GM19324 (cell line): ENCODE measurements at regions not wholly inside any gene's neighbourhood (a gene's known extent, or its start where the extent isn't known, plus 50 kb on each side); places are given as distances from the start of the nearest gene placed in this dataset.

ENCODE experiments used
- ATAC-seq: cut with Tn5 transposase; IDR thresholded peaks from one replicate; pipeline ENCODE4 v1.9.1; 2021; ENCODE audit warnings: mild to moderate bottlenecking, moderate library complexity; ENCODE audit not compliant: unreplicated experiment, low FRiP score

DNA sequence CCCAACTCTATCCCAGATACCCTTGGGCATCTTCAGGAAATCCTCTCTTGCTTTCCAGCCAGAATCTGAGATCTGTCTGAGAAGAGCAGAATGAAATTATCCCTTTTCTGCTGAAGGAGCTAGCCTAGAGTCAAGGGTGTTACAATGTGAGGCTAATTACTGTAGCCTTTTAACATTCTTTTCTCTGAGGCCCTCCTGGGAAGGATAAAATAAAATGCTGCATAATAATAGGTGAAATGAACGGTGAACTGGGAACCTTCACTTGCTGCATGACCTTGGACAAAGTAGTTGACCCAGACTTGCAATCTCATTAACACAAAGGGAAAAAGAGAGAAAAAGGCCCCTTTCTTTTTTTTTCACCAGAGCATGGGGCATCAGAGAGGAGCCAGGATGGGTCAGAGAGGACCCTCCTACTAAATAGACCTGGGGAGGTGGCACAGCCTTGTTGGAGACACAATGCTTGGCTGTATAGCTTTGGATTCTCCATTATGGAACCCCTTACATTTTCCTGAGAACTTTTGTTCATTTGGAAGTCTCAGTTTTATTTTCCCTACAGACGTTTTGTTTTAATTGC lies 137.0 kb upstream of the LIPC start:
- no peak for ATAC-seq

DNA sequence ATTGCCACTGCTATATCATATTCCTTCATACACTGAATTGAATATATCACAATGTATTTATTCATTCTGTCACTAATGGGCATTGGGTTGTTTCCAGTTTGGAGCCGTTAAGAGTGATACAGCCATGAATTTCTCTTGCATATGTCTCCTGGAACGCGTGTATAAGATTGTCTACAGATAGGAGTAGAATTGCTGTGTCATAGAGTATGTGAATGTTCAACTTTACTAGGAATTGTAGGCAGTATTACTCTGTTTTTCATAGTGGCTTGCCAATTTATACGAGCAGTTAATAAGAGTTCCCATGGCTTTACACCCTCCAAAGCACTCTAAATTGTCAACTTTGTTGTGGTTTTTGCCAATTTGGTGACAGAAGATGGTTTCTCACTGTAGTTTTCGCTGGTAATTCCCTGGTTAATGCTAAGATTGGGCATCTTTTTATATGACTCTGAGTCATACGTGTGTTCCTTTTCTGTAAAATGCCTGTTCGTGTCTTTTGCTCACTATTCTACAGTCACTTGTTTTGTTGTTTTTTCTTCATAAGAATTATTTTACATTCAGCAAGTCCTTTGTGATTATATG lies 136.1 kb upstream of the LIPC start:
- no peak for ATAC-seq

DNA sequence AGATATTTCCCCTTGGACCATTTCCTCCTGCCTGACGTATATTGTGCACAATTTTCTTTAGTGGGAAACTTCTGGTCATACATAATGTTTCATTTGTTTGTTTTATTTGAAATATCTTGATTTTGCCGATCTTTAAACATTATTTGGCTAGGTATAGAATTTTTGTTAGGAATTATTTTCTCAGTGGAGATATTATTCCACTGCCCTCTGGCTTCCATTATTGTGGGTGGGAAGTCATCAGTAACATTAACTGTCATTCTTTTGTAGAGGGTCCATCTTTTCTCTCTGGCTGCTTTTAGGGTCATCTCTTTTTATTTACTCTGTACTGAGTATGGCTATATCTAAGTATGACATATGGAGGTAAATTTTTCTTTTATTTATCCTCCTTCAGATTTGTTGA lies 135.5 kb upstream of the LIPC start:
- ATAC-seq = no peak

DNA sequence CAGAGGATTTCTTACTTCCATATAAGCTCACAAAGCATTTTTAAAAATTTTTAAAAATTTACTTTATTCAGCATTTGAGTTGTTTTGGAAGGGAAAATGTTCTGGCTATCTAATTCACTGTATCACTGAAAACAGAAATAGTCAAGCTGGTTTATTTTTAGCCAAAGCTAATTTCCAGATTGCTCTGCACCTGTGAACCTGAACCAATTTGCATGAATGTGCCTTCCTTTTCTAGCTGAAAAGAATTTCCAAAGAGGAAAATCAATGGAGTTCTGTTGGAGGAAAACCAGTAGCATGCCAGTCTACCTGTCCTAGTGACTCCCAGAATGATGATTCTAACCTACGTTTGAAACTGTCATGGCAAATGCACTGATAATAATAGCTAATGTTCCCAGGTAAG lies 134.2 kb upstream of the LIPC start:
- no peak for ATAC-seq

DNA sequence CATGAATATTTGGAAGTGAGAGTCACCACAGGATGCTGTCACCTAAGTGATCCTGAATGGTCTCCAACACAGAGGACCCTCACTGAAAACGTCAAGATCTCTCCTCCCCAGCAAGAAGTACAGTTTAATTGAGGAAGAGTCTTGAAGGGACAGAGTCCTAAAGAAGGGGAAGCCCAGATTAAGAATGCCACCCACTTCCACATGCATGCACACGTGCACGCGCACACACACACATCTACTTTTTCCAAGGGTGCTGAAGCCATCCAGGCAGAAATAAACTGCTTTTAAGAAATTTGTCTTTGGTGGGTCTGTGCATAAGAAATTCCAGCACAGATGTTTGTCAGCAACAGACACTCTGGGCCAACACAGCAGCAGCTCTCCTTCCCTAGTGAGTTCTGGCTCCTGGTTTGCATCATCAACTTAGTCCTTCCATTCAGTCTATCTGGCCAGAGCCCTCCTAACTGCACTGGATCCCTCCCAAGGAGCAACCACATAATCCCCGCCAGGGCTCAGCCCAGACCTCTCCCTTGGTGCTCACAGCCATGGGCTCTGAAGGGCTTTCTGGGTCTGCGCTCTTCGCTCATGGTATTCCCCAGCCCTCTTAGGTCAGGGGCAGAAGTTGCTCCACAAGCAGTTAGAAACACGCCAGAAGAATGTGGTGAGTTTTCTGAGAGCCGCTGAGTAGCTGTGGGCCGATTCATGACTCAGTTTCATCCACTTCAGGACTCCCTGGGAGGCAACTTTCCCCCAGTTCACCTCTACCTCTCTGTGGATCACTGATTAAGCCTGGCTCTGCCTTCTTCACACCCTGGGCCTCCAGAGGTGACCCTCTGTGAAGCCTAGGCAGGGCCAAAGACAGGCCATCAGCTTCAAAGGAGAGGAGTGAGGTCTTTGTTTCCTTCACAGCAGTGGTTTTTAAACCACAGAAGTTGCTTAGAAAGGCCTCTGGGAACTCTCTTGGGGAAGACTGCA lies 132.6 kb upstream of the LIPC start:
- no peak for ATAC-seq

DNA sequence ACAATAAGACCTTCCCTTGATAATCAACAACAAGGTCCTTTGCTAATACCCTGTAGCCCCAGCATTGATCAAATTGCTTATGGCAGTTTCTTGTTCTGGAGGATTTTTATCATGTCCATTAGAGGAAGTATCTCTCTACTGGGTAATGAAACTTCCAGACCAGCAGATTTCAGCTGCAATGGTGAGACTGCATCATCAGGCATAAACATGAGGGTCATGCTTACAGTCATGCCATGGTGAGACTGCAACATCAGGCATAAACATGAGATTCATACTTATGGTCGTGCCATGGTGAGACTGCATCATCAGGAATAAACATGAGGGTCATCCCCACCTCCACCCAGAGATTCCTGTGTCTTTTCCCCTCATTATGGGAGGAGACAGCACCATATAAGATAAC lies 129.0 kb upstream of the LIPC start:
- no peak for ATAC-seq

DNA sequence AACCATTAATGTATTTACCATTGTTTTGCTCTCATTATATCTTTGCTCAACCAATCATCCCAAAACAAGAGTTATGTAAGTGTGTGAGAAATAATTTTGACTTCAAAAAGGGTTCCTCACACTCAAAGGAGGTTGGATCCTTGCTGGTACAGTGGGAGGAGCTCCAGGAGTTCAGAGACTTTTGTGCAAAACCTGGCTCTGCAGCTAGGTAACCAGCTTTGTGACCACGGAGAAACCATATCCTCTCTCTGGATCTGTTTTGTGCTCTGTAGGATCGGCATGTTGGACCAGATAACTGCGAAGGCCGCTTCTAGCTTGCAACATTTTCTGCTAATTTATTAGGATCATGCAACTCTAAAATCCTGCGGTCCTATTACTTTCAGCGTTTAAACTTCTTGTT lies 128.6 kb upstream of the LIPC start:
- no peak for ATAC-seq

DNA sequence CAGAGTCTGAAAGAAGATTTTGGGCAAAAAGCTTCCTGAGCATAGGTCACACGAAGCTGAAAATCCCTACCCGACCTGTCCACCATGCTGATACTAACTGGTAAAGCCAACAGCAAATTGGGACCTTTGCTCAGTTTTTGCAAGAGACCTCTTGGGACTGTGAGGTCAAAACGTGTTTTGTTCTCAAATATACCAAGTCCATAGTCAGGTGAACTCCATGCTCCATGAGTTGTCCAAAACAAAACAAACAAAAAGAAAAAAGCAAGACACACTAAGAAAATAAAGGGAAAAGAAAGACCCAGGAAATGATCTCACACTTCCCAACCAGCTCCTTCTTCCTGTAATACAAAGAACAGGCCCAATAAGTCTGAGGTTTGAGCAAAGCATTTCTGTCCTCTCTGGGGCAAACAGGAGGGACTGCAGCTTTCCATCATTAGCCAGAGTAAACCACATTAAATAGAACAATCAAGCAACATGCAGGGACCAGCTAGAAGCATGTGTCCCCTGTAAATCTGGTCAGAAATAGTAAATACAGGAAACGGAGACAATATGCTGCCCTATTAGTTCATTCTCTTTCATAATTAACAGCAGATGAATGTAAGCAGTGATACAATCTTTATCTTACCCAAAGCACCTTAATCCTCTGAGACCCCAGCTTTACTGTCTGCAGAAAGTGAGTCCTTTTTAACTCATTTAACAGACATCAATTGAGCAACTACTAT lies 125.0 kb upstream of the LIPC start:
- no peak for ATAC-seq

DNA sequence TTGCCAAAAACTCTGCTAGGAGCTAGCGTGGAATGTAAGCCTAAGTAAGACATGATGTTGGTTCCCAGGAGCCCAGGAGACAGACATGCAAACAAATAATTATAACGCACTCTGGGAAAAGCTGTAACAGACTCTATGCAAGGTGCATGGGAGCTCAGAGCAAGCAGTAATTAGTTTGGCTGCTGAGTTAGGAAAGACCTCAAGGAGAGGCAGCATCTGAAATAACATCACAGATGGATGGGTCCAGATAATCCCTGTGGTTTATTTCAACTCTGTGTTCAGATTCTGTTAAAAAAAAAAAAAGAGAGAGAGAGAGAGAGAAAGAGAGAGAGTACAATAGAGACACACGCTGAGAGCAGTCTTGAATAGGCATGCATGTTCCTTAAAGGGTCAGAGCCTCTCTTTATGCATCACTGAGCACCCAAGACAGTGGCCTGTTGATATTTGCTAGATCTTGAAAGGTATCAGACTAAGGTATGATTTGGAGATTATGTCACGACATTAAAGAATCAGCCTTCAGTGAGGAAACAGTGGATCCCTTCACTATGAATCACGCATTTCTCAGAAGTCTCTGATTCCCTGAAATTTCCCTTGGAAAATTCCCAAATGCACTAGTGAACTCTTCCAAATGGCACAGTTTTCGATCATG lies 124.4 kb upstream of the LIPC start:
- ATAC-seq = no peak

DNA sequence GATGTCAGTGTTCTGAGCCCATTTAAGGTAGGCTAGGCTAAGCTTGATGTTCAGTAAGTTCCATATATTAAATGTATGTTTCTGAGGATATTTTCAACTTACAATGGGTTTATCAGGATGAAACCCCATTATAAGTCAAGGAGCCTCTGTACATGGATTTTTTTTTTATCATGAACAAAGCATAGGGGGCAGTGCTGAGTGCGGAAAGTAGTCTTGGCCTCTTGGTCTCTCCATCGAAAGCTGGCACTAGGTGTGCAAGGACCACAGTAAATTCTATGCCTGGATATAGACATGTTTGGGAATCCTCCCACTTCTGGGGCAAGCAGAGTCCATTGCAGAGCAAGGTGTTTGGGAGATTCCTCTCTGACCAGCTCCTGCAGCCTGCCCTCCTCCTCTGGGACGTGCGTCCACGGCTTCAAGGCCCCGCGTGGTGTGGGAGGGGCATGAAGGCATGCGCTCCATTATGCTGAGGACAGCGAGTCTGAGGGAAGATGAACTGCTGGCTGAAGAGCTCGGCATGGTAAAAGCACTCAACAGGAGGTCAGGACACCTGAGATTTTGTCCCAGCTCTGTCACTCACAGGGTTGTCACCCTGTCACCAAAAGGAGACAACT lies 122.9 kb upstream of the LIPC start:
- no peak for ATAC-seq

DNA sequence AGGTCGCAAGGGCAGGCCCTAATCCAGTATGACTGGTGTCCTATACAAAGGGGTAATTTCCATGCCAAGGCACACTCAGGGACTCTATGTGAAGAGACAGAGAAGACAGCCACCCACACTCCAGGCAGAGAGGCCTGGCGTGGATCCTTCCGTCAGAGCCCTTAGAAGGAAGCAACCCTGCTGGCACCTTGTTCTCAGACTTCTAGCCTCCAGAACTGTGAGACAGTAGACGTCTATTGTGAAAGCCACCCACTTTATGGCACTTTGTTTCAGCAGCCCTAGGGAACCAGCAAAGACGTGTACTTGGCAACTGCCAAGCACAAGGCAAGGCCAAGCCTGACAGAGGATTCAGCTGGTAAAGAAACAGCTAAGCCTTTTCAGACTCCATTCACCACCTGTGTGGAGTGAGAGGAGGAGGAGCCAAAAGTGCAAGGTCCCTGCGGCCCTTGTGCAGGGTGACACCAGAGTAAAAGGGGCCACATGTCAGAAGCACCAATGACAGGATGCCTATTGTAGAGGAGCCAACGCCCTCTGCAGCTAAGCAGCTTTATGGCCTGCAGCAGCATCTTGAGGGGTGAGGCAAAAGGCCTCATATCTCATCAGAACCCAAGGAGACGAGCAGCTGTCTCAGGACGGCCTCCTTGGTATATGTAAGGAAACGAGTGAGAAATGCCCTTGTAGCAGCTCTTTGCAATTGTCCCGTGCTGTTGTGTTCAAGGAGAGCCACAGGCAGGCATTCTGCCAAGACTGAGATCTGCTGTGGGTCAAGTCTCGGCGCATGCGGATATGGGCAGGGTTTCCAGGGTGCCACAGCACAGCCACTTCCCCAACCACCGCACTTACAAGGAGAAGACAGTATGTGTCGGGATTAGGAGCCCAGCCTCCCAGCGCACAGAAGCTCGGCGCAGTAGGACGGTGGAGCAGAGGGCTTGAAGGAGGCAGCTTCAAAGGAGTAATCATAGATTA lies 121.5 kb upstream of the LIPC start:
- ATAC-seq = no peak

DNA sequence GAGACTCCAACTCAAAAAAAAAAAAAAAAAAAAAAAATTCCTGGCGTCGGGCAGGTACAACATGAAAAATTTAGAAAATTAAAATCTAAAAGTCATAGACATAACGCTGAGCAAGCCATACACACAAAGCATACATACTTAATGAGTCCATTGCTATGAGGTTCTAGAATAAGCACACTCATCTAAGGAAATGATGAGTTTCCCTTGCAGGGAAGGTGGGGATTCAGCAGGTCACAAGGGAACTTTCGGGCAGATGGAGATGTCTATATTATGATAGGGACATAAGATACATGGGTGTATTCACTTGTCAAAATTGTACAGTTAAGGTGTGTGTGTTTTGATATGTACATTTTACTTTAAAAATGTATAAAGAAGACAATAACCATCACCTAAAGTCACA lies 120.2 kb upstream of the LIPC start:
- no peak for ATAC-seq

DNA sequence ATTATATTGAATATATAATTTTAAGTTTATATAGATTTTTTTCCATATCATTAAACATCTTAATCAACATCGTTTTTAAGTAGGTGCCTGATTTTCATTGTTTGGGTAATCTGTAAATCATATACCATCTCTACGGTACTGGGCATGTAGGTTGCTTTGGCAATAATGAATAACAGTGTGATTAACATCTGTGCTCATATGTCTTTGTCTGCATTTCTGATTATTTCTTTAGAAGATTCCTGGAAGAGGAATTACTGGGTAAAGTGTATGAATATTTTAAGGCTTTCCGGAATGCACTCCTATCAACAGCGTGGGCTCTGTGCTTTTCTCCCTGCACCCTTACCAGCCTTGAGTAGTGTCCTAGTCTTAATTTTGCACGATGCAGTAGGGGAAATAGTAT lies 119.8 kb upstream of the LIPC start:
- ATAC-seq = no peak

DNA sequence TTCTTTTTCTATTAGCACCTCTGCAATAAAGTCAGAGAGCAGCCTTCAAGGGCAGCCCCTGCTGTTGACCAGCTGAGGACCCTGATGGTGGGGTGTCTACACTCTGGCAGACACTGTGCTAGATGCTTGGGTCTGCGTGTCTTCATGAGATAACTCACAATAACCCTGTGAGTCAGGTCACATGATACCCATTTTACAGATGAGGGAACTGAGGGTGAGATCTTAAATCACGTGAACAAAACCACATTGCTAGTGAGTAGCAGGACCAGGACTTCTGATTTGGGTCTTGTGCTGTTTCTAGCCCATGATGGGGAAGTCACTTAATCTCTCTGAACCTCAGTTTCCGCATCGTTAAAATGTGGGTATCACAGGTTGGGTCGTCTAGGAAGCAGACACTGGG lies 118.5 kb upstream of the LIPC start:
- no peak for ATAC-seq

DNA sequence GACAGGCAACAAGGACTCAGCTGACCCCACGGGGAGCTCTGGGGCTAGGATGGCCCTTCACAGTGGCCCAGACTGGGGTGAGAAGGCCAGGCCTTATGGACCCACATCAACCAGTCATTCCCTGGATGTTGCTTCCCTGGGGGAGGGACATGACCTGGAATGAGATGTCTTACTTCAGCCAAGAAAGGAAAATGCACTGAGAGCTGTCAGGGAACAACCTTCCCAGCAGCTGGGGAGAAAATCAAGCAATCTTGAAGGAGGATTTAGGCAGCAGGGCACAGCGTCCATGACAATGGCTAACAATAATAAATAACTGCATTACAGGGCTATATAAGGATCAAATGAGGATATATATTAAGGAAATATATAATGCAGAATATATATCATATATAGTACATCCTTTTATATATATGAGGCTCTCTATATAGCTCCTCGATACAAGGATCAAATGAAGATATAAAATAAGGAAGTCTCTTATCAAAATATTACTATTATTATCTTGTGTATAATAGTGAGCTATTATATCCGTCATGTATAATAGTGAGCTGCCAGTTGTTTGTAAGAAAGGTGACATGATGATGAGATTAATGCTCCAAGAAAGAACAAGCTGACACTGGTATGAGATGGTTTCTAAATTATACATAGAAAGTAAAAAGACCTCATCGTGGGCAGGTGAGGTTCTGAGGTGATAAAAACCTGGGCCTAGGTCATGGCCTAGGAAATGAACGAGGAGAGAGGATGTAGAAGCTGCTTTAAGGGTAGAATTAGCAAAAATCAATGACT lies 117.8 kb upstream of the LIPC start:
- no peak for ATAC-seq

DNA sequence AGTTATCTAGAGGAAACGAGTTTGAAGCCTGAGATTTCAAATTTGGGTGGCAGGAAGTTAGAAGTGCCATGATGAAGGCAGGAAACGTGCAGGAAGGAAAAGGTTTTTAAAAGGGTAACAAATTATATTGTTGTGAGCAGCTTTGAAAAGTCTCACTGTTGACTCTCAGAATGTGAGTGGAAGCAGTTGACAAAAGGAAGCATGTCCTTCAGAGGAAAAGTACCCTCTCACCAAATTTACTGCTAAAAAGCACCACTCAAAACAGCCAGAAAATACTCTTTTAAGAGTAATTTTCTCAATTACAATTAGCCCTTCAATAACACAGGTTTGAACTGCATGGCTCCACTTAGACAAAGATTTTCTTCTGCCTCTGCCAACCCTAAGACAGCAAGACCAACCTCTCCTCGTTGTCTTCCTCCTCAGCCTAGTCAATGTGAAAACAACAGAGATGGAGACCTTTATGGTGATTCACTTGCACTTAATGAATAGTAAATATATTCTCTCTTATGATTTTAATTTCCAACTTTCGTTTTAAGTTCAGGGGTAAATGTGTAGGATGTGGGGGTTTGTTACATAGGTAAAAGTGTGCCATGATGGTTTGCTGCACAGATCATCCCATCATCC lies 117.1 kb upstream of the LIPC start:
- ATAC-seq = no peak

DNA sequence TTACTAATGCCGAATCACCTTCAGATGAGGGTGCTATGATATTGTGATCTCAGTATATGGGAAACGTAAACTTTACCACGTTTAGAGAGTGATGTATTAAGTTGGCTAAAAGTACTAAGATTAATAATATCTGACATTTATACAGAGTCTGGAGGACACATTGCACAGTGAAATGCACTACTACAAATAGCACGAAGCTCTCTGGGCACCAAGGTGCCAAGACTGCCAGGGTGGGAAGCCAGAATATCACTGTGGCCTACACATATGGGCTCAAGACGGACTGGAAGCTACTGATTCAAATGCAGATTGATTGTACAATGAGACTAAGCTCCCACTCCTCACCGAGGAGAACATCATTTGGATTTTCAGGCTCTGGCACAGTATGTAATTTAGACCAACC lies 113.3 kb upstream of the LIPC start:
- no peak for ATAC-seq

DNA sequence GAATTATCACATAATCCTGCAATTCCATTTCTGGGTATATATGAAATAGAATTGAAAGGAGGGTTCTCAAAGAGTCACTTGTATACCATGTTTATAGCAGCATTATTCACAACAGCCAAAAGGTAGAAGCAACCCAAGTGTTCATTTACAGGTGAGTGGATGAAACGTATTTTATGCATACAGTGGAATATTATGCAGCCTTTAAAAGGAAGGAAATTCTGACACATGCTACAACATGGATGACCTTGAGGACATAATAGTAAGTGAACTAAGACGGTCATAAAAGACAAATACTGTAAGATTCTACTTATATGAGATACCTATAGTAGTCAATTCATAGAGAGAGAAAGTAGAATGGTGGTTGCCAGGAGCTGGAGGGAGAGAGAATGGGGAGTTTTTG lies 110.8 kb upstream of the LIPC start:
- no peak for ATAC-seq
